Fibroblast of lung (primary cell): ENCODE measurements at regions not wholly inside any gene's neighbourhood (a gene's known extent, or its start where the extent isn't known, plus 50 kb on each side); places are given as distances from the start of the nearest gene placed in this dataset.
"Not testable (repeated sequence)": the region's sequence is repeated elsewhere in the genome, so short reads cannot be mapped to it uniquely, and the experiment has no call there.

ENCODE experiments used
- DNase-seq, 2 donors: peaks; one replicate each; pipeline versions ENCODE4 v3.0.0 to v3.0.0-alpha.2; 2010; ENCODE audit warnings: low read depth in 2 of 2
- H2AFZ ChIP-seq: 2 replicates; pipeline ENCODE4 v1.5.1; 2012; ENCODE audit warnings: low read length, control low read depth, inconsistent platforms
- H3K27ac ChIP-seq: 2 replicates; pipeline ENCODE4 v1.5.1; 2011; ENCODE audit warnings: low read length, control low read depth; ENCODE audit not compliant: insufficient read depth
- H3K27me3 ChIP-seq: 2 replicates; pipeline ENCODE4 v1.5.1; 2011; ENCODE audit warnings: mild to moderate bottlenecking, low read length; ENCODE audit not compliant: control insufficient read depth, insufficient read depth
- H3K36me3 ChIP-seq: 2 replicates; pipeline ENCODE4 v1.5.1; 2011; ENCODE audit warnings: low read length; ENCODE audit not compliant: control insufficient read depth, insufficient read depth
- H3K4me1 ChIP-seq: 2 replicates; pipeline ENCODE4 v1.5.1; 2011; ENCODE audit warnings: low read length; ENCODE audit not compliant: control insufficient read depth, insufficient read depth; ENCODE audit errors: extremely low read depth
- H3K4me2 ChIP-seq: 2 replicates; pipeline ENCODE4 v1.5.1; 2011; ENCODE audit warnings: low read length, control low read depth; ENCODE audit not compliant: insufficient read depth; ENCODE audit errors: extremely low read depth
- H3K4me3 ChIP-seq, 4 experiments: fragments of 200-600 bp in 1 of 4; sonication (generic) in 1 of 4; replicated peaks in 1 of 4; 2 replicates each; pipeline ENCODE4 v1.5.1; 2011 to 2016; ENCODE audit warnings: low read length in 4 of 4, low read depth in 3 of 4, mild to moderate bottlenecking in 3 of 4, control low read depth in 2 of 4, inconsistent platforms in 1 of 4, mixed read lengths in 1 of 4; ENCODE audit not compliant: insufficient read depth in 1 of 4; ENCODE audit errors: control extremely low read depth in 1 of 4
- H3K79me2 ChIP-seq: 2 replicates; pipeline ENCODE4 v1.5.1; 2012; ENCODE audit warnings: mild to moderate bottlenecking, low read length, inconsistent platforms; ENCODE audit not compliant: control insufficient read depth, insufficient read depth
- H3K9ac ChIP-seq: 2 replicates; pipeline ENCODE4 v1.5.1; 2011; ENCODE audit warnings: mild to moderate bottlenecking, low read length, control low read depth; ENCODE audit not compliant: insufficient read depth
- H3K9me3 ChIP-seq: 2 replicates; pipeline ENCODE4 v1.5.1; 2012; ENCODE audit warnings: low read depth, low read length; ENCODE audit not compliant: control insufficient read depth, insufficient read depth
- H4K20me1 ChIP-seq: 2 replicates; pipeline ENCODE4 v1.5.1; 2011; ENCODE audit warnings: low read length; ENCODE audit not compliant: control insufficient read depth, insufficient read depth; ENCODE audit errors: extremely low read depth
- EZH2 ChIP-seq: IDR thresholded peaks from 2 replicates; pipeline ENCODE4 v1.5.1; 2012; ENCODE audit warnings: low read length, control low read depth, mild to moderate bottlenecking; ENCODE audit errors: missing control alignments
- TF ChIP-seq, protein P1 (sequence below), 2 donors: IDR thresholded peaks in 1 of 2; conservative IDR thresholded peaks in 1 of 2; 1 replicate in 1 of 2; 2 replicates in 1 of 2; pipeline ENCODE4 v1.5.1; 2011 to 2012; ENCODE audit warnings: low read length in 2 of 2, control low read depth in 1 of 2, inconsistent platforms in 1 of 2, low read depth in 1 of 2, mild to moderate bottlenecking in 1 of 2

GRCh38 chr5:17121776-17122175 is 95.7 kb upstream of the BASP1 start:
- Histone ChIP-seq H3K4me1 (peaks cover 2% of the 10 kb centered on the region), H4K20me1 (no peaks in the 10 kb centered on the region), H3K79me2 (no peaks in the 10 kb centered on the region), H3K9me3 (no peaks in the 10 kb centered on the region), H3K27ac (no peak overlapping the region), H3K36me3 (no peaks in the 10 kb centered on the region), H3K9ac (no peak overlapping the region), H3K27me3 (no peaks in the 10 kb centered on the region), H3K4me3 (no peak overlapping the region), H2AFZ (no peak overlapping the region), H3K4me2 (no peak overlapping the region)
- no peak for TF ChIP-seq EZH2
- TF ChIP-seq, protein P1, sequence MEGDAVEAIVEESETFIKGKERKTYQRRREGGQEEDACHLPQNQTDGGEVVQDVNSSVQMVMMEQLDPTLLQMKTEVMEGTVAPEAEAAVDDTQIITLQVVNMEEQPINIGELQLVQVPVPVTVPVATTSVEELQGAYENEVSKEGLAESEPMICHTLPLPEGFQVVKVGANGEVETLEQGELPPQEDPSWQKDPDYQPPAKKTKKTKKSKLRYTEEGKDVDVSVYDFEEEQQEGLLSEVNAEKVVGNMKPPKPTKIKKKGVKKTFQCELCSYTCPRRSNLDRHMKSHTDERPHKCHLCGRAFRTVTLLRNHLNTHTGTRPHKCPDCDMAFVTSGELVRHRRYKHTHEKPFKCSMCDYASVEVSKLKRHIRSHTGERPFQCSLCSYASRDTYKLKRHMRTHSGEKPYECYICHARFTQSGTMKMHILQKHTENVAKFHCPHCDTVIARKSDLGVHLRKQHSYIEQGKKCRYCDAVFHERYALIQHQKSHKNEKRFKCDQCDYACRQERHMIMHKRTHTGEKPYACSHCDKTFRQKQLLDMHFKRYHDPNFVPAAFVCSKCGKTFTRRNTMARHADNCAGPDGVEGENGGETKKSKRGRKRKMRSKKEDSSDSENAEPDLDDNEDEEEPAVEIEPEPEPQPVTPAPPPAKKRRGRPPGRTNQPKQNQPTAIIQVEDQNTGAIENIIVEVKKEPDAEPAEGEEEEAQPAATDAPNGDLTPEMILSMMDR (conservative IDR thresholded peaks at IDR 0.05 in 1 of 2, IDR thresholded peaks at IDR 0.05 in 1 of 2; ENCODE audit: low read depth in 1 of 2, low read length in 2 of 2), result no peak
- DNase-seq, result no peak

DNA sequence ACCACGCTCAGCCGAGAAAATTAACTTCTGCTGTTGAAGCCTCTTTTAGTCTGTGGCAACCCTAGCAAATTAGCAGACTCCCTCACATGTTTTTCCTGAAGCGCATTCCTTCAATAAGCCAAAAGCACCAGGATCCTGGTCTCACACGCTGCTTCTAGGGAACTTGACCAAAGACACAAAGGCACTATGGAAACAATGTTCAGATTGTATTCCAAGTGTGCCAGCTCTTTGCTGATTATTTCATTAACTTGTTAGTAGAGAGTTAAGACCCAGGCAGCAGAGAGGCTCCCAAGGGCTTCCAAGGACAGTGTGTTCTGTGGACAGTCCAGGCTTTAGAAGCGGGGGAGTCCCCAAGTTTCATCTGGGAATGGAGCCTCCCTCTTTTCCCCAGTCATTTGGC is 94.4 kb upstream of the BASP1 start:
- Histone ChIP-seq H3K4me2 (no peak overlapping the region), H3K27ac (no peak overlapping the region), H3K4me3 (no peak overlapping the region), H3K79me2 (no peaks in the 10 kb centered on the region), H2AFZ (no peak overlapping the region), H3K4me1 (peaks cover 2% of the 10 kb centered on the region), H3K9ac (no peak overlapping the region), H4K20me1 (no peaks in the 10 kb centered on the region), H3K27me3 (no peaks in the 10 kb centered on the region), H3K9me3 (no peaks in the 10 kb centered on the region), H3K36me3 (no peaks in the 10 kb centered on the region)
- no peak for DNase-seq
- TF ChIP-seq, protein P1 (conservative IDR thresholded peaks at IDR 0.05 in 1 of 2, IDR thresholded peaks at IDR 0.05 in 1 of 2; ENCODE audit: low read depth in 1 of 2, low read length in 2 of 2), result no peak
- TF ChIP-seq EZH2, result no peak

- not testable (repeated sequence) for H3K4me3 ChIP-seq, H3K9me3 ChIP-seq, H3K4me1 ChIP-seq, H3K79me2 ChIP-seq, H2AFZ ChIP-seq, H3K9ac ChIP-seq, H3K27me3 ChIP-seq, H3K27ac ChIP-seq, H3K36me3 ChIP-seq, DNase-seq, H3K4me2 ChIP-seq, H4K20me1 ChIP-seq
These were observed 93.7 kb upstream of the BASP1 start for GRCh38 chr5:17123773-17124172.
